ENCODE measurements at regions not wholly inside any gene's neighbourhood (a gene's known extent, or its start where the extent isn't known, plus 50 kb on each side); places are given as distances from the start of the nearest gene placed in this dataset.

- in situ Hi-C loops (cut with MboI; ENCODE audit: low pct_unique_long_range_greater_than_20kb, low sequenced_read_pairs), result no loop called here
- no peak for DNase-seq
Measured at GRCh38 chr11:122337241-122337640, 221.2 kb upstream of the BLID start.

- in situ Hi-C loops (cut with MboI; ENCODE audit: low pct_unique_long_range_greater_than_20kb, low sequenced_read_pairs), result no loop called here
- DNase-seq, result no peak
Measured at GRCh38 chr11:122336706-122337105, 220.7 kb upstream of the BLID start.

- no peak for DNase-seq
- in situ Hi-C loops (cut with MboI; ENCODE audit: low pct_unique_long_range_greater_than_20kb, low sequenced_read_pairs), result no loop called here
Measured at GRCh38 chr11:122334546-122335339, 218.7 kb upstream of the BLID start.

GRCh38 chr11:122333467-122333866 lies 217.5 kb upstream of the BLID start:
- DNase-seq, result no peak
- in situ Hi-C loops (cut with MboI; ENCODE audit: low pct_unique_long_range_greater_than_20kb, low sequenced_read_pairs), result no loop called here

- no peak for DNase-seq
- in situ Hi-C loops (cut with MboI; ENCODE audit: low pct_unique_long_range_greater_than_20kb, low sequenced_read_pairs), result no loop called here
Measured at GRCh38 chr11:122331079-122331478, 215.1 kb upstream of the BLID start.

GRCh38 chr11:122330279-122330965 lies 214.4 kb upstream of the BLID start:
- DNase-seq, result no peak
- in situ Hi-C loops (cut with MboI; ENCODE audit: low pct_unique_long_range_greater_than_20kb, low sequenced_read_pairs), result no loop called here

GRCh38 chr11:122327528-122327927 lies 211.5 kb upstream of the BLID start:
- DNase-seq, result no peak
- in situ Hi-C loops (cut with MboI; ENCODE audit: low pct_unique_long_range_greater_than_20kb, low sequenced_read_pairs), result no loop called here

- in situ Hi-C loops (cut with MboI; ENCODE audit: low pct_unique_long_range_greater_than_20kb, low sequenced_read_pairs), result no loop called here
- no peak for DNase-seq
Measured at GRCh38 chr11:122323754-122324421, 207.9 kb upstream of the BLID start.

GRCh38 chr11:122322329-122322728 lies 206.3 kb upstream of the BLID start:
- DNase-seq, result no peak
- in situ Hi-C loops (cut with MboI; ENCODE audit: low pct_unique_long_range_greater_than_20kb, low sequenced_read_pairs), result no loop called here

GRCh38 chr11:122320671-122321070 lies 204.7 kb upstream of the BLID start:
- no peak for DNase-seq
- in situ Hi-C loops (cut with MboI; ENCODE audit: low pct_unique_long_range_greater_than_20kb, low sequenced_read_pairs), result no loop called here

- no peak for DNase-seq
- in situ Hi-C loops (cut with MboI; ENCODE audit: low pct_unique_long_range_greater_than_20kb, low sequenced_read_pairs), result no loop called here
Measured at GRCh38 chr11:122319691-122320620, 203.9 kb upstream of the BLID start.

GRCh38 chr11:122319085-122319484 lies 203.1 kb upstream of the BLID start:
- in situ Hi-C loops (cut with MboI; ENCODE audit: low pct_unique_long_range_greater_than_20kb, low sequenced_read_pairs), result no loop called here
- DNase-seq, result no peak

GRCh38 chr11:122317305-122317704 lies 201.3 kb upstream of the BLID start:
- in situ Hi-C loops (cut with MboI; ENCODE audit: low pct_unique_long_range_greater_than_20kb, low sequenced_read_pairs), result no loop called here
- DNase-seq, result no peak

GRCh38 chr11:122313581-122313980 lies 197.6 kb upstream of the BLID start:
- in situ Hi-C loops (cut with MboI; ENCODE audit: low pct_unique_long_range_greater_than_20kb, low sequenced_read_pairs), result no loop called here
- DNase-seq, result no peak

GRCh38 chr11:122311216-122311755 lies 195.3 kb upstream of the BLID start:
- in situ Hi-C loops (cut with MboI; ENCODE audit: low pct_unique_long_range_greater_than_20kb, low sequenced_read_pairs), result no loop called here
- no peak for DNase-seq

- no peak for DNase-seq
- in situ Hi-C loops (cut with MboI; ENCODE audit: low pct_unique_long_range_greater_than_20kb, low sequenced_read_pairs), result no loop called here
Measured at GRCh38 chr11:122310766-122311165, 194.8 kb upstream of the BLID start.

GRCh38 chr11:122309262-122309925 lies 193.4 kb upstream of the BLID start:
- in situ Hi-C loops (cut with MboI; ENCODE audit: low pct_unique_long_range_greater_than_20kb, low sequenced_read_pairs), result no loop called here

GRCh38 chr11:122308226-122308625 lies 192.2 kb upstream of the BLID start:
- no peak for DNase-seq
- in situ Hi-C loops (cut with MboI; ENCODE audit: low pct_unique_long_range_greater_than_20kb, low sequenced_read_pairs), result no loop called here

More at GRCh38 chr11:122309262-122309925, 193.4 kb upstream of the BLID start:
- DNase-seq, result no peak
